HUDEP-2 (cell line): ENCODE measurements at regions not wholly inside any gene's neighbourhood (a gene's known extent, or its start where the extent isn't known, plus 50 kb on each side); places are given as distances from the start of the nearest gene placed in this dataset.

Experiments used
- DNase-seq, 76 experiments: peaks; one replicate each; lab custom pipeline; 2025; ENCODE audit not compliant: unreplicated experiment in 76 of 76; lab: John Stamatoyannopoulos, UW

- no peak for DNase-seq
These were observed 581.1 kb upstream of the GBE1 start for GRCh38 chr3:82342521-82342920.

DNA sequence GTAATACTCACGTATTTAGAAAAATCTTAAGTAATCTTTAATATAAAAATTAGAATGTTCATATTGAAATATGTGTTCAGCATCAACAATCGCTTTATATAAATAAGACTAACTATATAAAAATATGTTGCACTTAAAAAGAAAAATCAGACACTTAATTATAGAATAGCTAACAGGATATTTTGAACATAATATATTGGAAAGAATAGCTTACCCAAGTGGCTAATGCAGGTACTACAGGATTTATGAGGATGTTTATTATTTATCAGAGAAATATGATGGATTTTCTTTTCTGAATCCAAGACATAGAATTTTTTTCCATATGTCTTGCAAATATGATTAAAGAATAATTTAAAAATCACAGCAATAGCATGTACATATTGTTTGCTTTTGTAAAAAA lies 567.9 kb upstream of the GBE1 start:
- no peak for DNase-seq

GRCh38 chr3:82311901-82312300 lies 550.5 kb upstream of the GBE1 start:
- no peak for DNase-seq

- DNase-seq: no peak
These were observed 547.3 kb upstream of the GBE1 start for GRCh38 chr3:82308755-82309154.

GRCh38 chr3:82306189-82306588 lies 544.7 kb upstream of the GBE1 start:
- DNase-seq: no peak

DNA sequence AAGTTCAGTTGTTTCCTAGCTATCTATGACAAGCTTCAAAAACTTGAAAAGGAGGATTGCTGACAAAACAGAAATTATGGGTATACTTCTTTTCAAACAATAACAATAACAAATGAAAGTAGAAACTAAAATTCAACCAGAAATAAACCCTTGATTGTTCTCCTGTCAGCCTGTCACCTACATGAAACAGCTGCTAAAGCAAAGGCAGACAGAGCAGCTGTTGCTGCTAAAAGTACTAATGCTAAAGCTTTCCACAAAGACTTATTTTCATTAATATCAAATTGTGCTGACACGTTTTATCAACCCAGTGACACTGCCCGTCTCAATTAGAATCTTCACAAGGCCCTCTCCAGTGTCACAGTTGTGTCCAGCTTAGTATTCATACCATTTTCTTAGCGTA lies 533.2 kb upstream of the GBE1 start:
- no peak for DNase-seq

- no peak for DNase-seq
These were observed 532.4 kb upstream of the GBE1 start for GRCh38 chr3:82293867-82294266.

DNA sequence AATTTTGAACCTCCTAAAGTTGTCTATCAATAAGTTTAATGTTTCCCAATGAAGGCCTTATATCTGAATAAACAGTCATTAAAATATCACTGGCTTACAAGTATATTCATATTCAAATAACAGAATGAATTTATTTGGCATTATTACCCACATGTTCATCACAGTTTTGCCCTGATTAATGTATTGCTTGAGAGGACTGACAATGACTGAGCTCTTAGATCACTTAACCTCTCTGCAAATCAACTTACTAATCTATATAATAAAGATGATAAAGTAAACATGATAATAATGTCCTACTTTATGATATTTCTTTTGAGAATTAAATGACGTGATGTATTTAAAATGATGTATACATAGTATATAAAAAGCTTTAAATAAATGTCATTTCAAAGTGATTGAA lies 532.0 kb upstream of the GBE1 start:
- DNase-seq: no peak

- no peak for DNase-seq
These were observed 526.1 kb upstream of the GBE1 start for GRCh38 chr3:82287562-82287961.

GRCh38 chr3:82281205-82281604 lies 519.8 kb upstream of the GBE1 start:
- no peak for DNase-seq

- no peak for DNase-seq
These were observed 515.5 kb upstream of the GBE1 start for GRCh38 chr3:82276992-82277391.

- DNase-seq: no peak
These were observed 513.5 kb upstream of the GBE1 start for GRCh38 chr3:82274897-82275296.

GRCh38 chr3:82265747-82266146 lies 504.3 kb upstream of the GBE1 start:
- no peak for DNase-seq

DNA sequence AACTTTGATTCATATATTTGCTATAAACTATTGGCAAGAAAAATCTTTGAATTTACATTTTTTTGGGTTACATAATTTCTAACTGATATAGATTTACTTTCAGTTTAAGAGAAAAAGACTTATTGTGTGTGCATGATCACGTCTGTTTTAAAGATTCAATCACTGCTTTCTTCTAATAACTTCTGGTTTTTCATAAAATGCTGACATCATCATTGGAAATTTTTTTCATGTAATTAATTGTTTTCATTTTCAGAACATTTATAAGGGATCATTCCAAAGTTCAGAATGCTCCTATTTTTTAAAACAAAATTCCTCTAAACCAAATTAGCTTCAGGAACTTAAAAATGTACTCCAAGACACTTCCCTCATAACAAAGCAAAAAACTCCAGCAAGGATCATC lies 500.7 kb upstream of the GBE1 start:
- no peak for DNase-seq

- no peak for DNase-seq
These were observed 500.2 kb upstream of the GBE1 start for GRCh38 chr3:82261637-82262036.

GRCh38 chr3:82261013-82261412 lies 499.6 kb upstream of the GBE1 start:
- no peak for DNase-seq

- no peak for DNase-seq
These were observed 498.5 kb upstream of the GBE1 start for GRCh38 chr3:82259994-82260393.

GRCh38 chr3:82240322-82240721 lies 478.9 kb upstream of the GBE1 start:
- DNase-seq: no peak

DNA sequence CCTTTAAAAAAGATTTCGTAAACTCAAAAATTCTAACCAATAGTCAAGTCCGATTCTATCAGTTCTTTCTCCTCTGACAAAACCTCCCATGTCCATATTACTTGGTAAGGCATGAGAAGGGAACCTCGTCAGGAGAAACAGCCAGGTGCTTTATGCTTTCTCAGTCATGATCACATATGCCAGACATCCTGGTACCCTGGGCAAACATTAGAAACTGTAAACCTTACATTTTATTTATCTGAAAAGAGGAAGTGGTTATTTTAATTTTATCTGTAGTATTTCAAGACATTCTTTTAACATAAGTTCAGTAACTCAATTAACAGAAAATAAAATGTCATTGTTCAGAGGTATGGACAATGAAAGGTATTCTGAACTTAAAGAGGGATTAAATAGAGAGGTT lies 474.8 kb upstream of the GBE1 start:
- no peak for DNase-seq

- DNase-seq: no peak
These were observed 468.0 kb upstream of the GBE1 start for GRCh38 chr3:82229397-82229796.

GRCh38 chr3:82224661-82225060 lies 463.2 kb upstream of the GBE1 start:
- no peak for DNase-seq

DNA sequence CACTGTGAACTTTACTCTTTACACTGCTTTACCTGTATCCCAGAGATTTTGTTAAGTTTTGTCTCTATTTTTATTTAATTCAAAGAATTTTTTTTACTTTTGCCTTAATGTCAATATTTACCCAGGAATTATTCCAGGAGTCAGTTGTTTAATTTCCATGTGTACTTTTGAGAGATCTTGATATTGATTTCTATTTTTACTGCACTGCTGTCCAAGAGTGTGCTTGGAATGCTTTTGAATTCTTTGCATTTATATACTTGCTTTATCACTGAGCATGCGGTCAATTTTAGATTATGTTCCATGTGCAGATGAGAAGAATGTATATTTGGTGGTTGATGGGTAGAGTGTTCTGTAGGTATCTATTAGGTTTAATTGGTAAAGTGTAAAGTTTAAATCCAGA lies 461.0 kb upstream of the GBE1 start:
- no peak for DNase-seq

DNA sequence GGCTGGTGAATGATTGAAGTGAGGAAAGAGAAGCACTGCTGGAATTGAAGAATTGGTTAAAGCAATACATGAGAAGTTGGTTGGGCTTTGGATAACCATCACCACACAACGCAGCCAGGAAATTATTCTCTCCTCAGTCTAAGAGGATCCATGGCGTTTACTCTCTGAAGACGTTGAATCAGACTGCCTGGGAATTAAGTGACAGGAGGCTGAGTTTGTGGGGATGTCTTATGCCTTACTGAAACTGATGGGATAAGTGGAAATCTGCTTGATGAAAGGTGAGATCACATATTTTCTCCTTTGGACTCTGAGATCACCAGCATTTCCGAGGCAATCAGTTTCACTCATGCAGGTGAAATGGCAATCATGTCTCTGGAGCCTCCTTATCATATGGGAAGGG lies 456.1 kb upstream of the GBE1 start:
- DNase-seq: no peak
